H9 (cell line): ENCODE measurements at regions not wholly inside any gene's neighbourhood (a gene's known extent, or its start where the extent isn't known, plus 50 kb on each side); places are given as distances from the start of the nearest gene placed in this dataset.

ENCODE experiments used
- DNase-seq: peaks from one replicate; pipeline ENCODE4 v3.0.0-alpha.2; 2017
- H2AFZ ChIP-seq: one replicate; pipeline ENCODE4 v1.6.1; 2013; ENCODE audit warnings: mild to moderate bottlenecking, low read length, control low read depth, moderate library complexity
- H2AK5ac ChIP-seq: 2 replicates; pipeline ENCODE4 v1.6.1; 2013; ENCODE audit warnings: low read length, control low read depth, mixed read lengths; ENCODE audit not compliant: insufficient read length
- H2BK120ac ChIP-seq: one replicate; pipeline ENCODE4 v1.6.1; 2013; ENCODE audit warnings: low read depth, mild to moderate bottlenecking, low read length, control low read depth, inconsistent platforms; ENCODE audit not compliant: poor library complexity, severe bottlenecking
- H2BK12ac ChIP-seq: 2 replicates; pipeline ENCODE4 v1.6.1; 2013; ENCODE audit warnings: low read length, control low read depth, mixed read lengths, low read depth; ENCODE audit not compliant: insufficient read length
- H2BK15ac ChIP-seq: 2 replicates; pipeline ENCODE4 v1.6.1; 2013; ENCODE audit warnings: low read depth, low read length, control low read depth
- H2BK20ac ChIP-seq: one replicate; pipeline ENCODE4 v1.6.1; 2013; ENCODE audit warnings: low read depth, mild to moderate bottlenecking, low read length, control low read depth, inconsistent platforms; ENCODE audit not compliant: poor library complexity, severe bottlenecking
- H2BK5ac ChIP-seq: 2 replicates; pipeline ENCODE4 v1.6.1; 2013; ENCODE audit warnings: low read length, control low read depth, mixed read lengths; ENCODE audit not compliant: insufficient read length
- H3K14ac ChIP-seq: 2 replicates; pipeline ENCODE4 v1.6.1; 2013; ENCODE audit warnings: low read length, control low read depth; ENCODE audit not compliant: insufficient read depth
- H3K18ac ChIP-seq: 2 replicates; pipeline ENCODE4 v1.6.1; 2013; ENCODE audit warnings: low read depth, mild to moderate bottlenecking, mixed read lengths, low read length, control low read depth; ENCODE audit not compliant: insufficient read length
- H3K23ac ChIP-seq: 2 replicates; pipeline ENCODE4 v1.6.1; 2013; ENCODE audit warnings: low read length, control low read depth, mixed read lengths, low read depth; ENCODE audit not compliant: insufficient read length
- H3K23me2 ChIP-seq: 2 replicates; pipeline ENCODE4 v1.6.1; 2013; ENCODE audit warnings: low read depth, mild to moderate bottlenecking, mixed read lengths, low read length, control low read depth; ENCODE audit not compliant: insufficient read length, poor library complexity, severe bottlenecking
- H3K27ac ChIP-seq: 2 replicates; pipeline ENCODE4 v1.5.1; 2013; ENCODE audit warnings: low read length, control low read depth, mixed read lengths, low read depth; ENCODE audit not compliant: insufficient read length
- H3K27me3 ChIP-seq: 2 replicates; pipeline ENCODE4 v1.6.1; 2013; ENCODE audit warnings: low read length, control low read depth, inconsistent platforms; ENCODE audit not compliant: insufficient read depth
- H3K4ac ChIP-seq: 2 replicates; pipeline ENCODE4 v1.6.1; 2013; ENCODE audit warnings: low read depth, mild to moderate bottlenecking, control low read depth, inconsistent platforms, low read length, moderate library complexity
- H3K4me1 ChIP-seq: 2 replicates; pipeline ENCODE4 v1.6.1; 2013; ENCODE audit warnings: low read length, control low read depth, inconsistent platforms; ENCODE audit not compliant: insufficient read depth
- H3K4me2 ChIP-seq: 2 replicates; pipeline ENCODE4 v1.6.1; 2013; ENCODE audit warnings: low read length, control low read depth, mixed read lengths; ENCODE audit not compliant: insufficient read length, insufficient read depth
- H3K56ac ChIP-seq: 2 replicates; pipeline ENCODE4 v1.6.1; 2013; ENCODE audit warnings: low read depth, mild to moderate bottlenecking, mixed read lengths, low read length, control low read depth; ENCODE audit not compliant: insufficient read length
- H3K79me1 ChIP-seq: 2 replicates; pipeline ENCODE4 v1.6.1; 2013; ENCODE audit warnings: low read depth, mild to moderate bottlenecking, moderate library complexity, low read length, control low read depth, inconsistent platforms; ENCODE audit not compliant: insufficient read depth, poor library complexity, severe bottlenecking
- H3K79me2 ChIP-seq: 2 replicates; pipeline ENCODE4 v1.6.1; 2013; ENCODE audit warnings: low read length, control low read depth, inconsistent platforms; ENCODE audit not compliant: insufficient read depth
- H3K9ac ChIP-seq: 2 replicates; pipeline ENCODE4 v1.6.1; 2013; ENCODE audit warnings: low read length, control low read depth, mixed read lengths; ENCODE audit not compliant: insufficient read length; ENCODE audit errors: extremely low read depth
- H3K9me3 ChIP-seq: one replicate; pipeline ENCODE4 v1.6.1; 2013; ENCODE audit warnings: low read depth, low read length, inconsistent platforms; ENCODE audit not compliant: control insufficient read depth
- H3T11ph ChIP-seq: one replicate; pipeline ENCODE4 v1.6.1; 2013; ENCODE audit warnings: mild to moderate bottlenecking, low read length, control low read depth, inconsistent platforms
- H4K20me1 ChIP-seq: one replicate; pipeline ENCODE4 v1.6.1; 2013; ENCODE audit not compliant: control insufficient read depth, insufficient read length, insufficient read depth
- H4K5ac ChIP-seq: 2 replicates; pipeline ENCODE4 v1.6.1; 2013; ENCODE audit warnings: low read depth, mild to moderate bottlenecking, mixed read lengths, low read length, control low read depth; ENCODE audit not compliant: insufficient read length
- H4K8ac ChIP-seq: replicated peaks from 2 replicates; pipeline ENCODE4 v1.6.1; 2013; ENCODE audit warnings: low read length, control low read depth, mixed read lengths, low read depth; ENCODE audit not compliant: insufficient read length
- H4K91ac ChIP-seq: 2 replicates; pipeline ENCODE4 v1.6.1; 2013; ENCODE audit warnings: low read depth, mild to moderate bottlenecking, moderate library complexity, mixed read lengths, low read length, control low read depth; ENCODE audit not compliant: insufficient read length
- H3K27ac Mint-ChIP-seq, 3 experiments: 2 replicates in 2 of 3; 3 replicates in 1 of 3; pipeline ENCODE4 v1.8.0; 2020 to 2021; ENCODE audit warnings: mixed read lengths in 3 of 3, mild to moderate bottlenecking in 1 of 3, moderate library complexity in 1 of 3
- H3K27me3 Mint-ChIP-seq: 2 replicates; pipeline ENCODE4 v1.8.0; 2021; ENCODE audit warnings: low read depth, mild to moderate bottlenecking, moderate library complexity, mixed read lengths
- H3K36me3 Mint-ChIP-seq, 3 experiments: 2 replicates in 2 of 3; 3 replicates in 1 of 3; pipeline ENCODE4 v1.8.0; 2020 to 2021; ENCODE audit warnings: low read depth in 3 of 3, mixed read lengths in 3 of 3; ENCODE audit not compliant: insufficient read depth in 1 of 3
- H3K4me1 Mint-ChIP-seq, 2 experiments: 2 replicates each; pipeline ENCODE4 v1.8.0; 2020; ENCODE audit warnings: mixed read lengths in 2 of 2
- H3K4me3 Mint-ChIP-seq, 2 experiments: 2 replicates in 1 of 2; 3 replicates in 1 of 2; pipeline ENCODE4 v1.8.0; 2020 to 2021; ENCODE audit warnings: mild to moderate bottlenecking in 2 of 2, mixed read lengths in 2 of 2, moderate library complexity in 1 of 2
- H3K9me3 Mint-ChIP-seq, 2 experiments: 2 replicates in 1 of 2; 3 replicates in 1 of 2; pipeline ENCODE4 v1.8.0; 2020; ENCODE audit warnings: mild to moderate bottlenecking in 2 of 2, mixed read lengths in 2 of 2, moderate library complexity in 1 of 2
- WGBS: extraction: QIAGEN DNeasy Blood & Tissue Kit; methylation state at CpG from one replicate; pipeline ENCODE4 v1.1.7; 2013; ENCODE audit warnings: missing lambda C conversion rate, low lambda C conversion rate, mixed read lengths; ENCODE audit not compliant: insufficient read length; ENCODE audit errors: extremely low coverage; 5-methylcytosine and 5-hydroxymethylcytosine counted together
- TF ChIP-seq, protein P1 (sequence below): fragments of 200-600 bp; sonication (generic); conservative IDR thresholded peaks from 3 replicates; pipeline ENCODE4 v1.8.0; 2021; ENCODE audit warnings: antibody characterized with exemption, mild to moderate bottlenecking

DNA sequence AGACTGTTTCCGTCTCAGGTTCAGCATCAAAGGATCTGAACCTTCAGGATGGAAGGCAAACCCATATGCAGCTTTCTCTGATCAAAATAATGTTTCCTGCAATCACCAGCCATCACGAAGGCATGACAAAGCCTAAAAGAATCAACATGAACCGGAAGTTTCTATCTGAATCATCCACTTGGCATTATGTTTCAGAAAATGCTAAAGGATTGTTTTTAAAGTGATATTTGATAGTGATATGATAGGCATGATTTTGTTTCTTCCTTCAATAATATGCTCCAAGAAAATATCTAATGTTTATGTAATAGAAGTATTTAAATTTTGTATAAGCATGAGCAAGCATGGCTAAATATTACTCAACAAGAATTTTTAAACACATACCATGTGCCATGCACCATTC lies 219.6 kb downstream of the PLK2 start:
- no CpG with 5 or more reads among the region's 3 CpGs for WGBS
- H3T11ph ChIP-seq: no peak overlapping the region
- no peak overlapping the region for H2AK5ac ChIP-seq
- no peak overlapping the region for H3K4ac ChIP-seq
- peaks cover 3 to 9% of the 10 kb centered on the region in 2 experiments; a peak in 2 of 4 replicates for H3K4me1 Mint-ChIP-seq
- no peak overlapping the region for H3K23ac ChIP-seq
- H3K23me2 ChIP-seq: no peaks in the 10 kb centered on the region
- no peak overlapping the region for H4K8ac ChIP-seq
- TF ChIP-seq, protein P1, sequence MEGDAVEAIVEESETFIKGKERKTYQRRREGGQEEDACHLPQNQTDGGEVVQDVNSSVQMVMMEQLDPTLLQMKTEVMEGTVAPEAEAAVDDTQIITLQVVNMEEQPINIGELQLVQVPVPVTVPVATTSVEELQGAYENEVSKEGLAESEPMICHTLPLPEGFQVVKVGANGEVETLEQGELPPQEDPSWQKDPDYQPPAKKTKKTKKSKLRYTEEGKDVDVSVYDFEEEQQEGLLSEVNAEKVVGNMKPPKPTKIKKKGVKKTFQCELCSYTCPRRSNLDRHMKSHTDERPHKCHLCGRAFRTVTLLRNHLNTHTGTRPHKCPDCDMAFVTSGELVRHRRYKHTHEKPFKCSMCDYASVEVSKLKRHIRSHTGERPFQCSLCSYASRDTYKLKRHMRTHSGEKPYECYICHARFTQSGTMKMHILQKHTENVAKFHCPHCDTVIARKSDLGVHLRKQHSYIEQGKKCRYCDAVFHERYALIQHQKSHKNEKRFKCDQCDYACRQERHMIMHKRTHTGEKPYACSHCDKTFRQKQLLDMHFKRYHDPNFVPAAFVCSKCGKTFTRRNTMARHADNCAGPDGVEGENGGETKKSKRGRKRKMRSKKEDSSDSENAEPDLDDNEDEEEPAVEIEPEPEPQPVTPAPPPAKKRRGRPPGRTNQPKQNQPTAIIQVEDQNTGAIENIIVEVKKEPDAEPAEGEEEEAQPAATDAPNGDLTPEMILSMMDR: no peak
- no peak overlapping the region for H4K5ac ChIP-seq
- H3K79me1 ChIP-seq: no peaks in the 10 kb centered on the region
- H3K27ac Mint-ChIP-seq: no peak overlapping the region
- no peaks in the 10 kb centered on the region for H3K36me3 Mint-ChIP-seq
- no peak overlapping the region for H3K27ac ChIP-seq
- H2BK120ac ChIP-seq: no peak overlapping the region
- no peaks in the 10 kb centered on the region for H4K20me1 ChIP-seq
- no peak overlapping the region for H3K56ac ChIP-seq
- H2BK15ac ChIP-seq: no peak overlapping the region
- H3K27me3 Mint-ChIP-seq: no peaks in the 10 kb centered on the region
- no peak overlapping the region for H2BK12ac ChIP-seq
- no peak overlapping the region for H3K4me2 ChIP-seq
- H2AFZ ChIP-seq: no peak overlapping the region
- H3K18ac ChIP-seq: no peak overlapping the region
- no peaks in the 10 kb centered on the region for H3K9me3 ChIP-seq
- no peak overlapping the region for H3K9ac ChIP-seq
- H3K27me3 ChIP-seq: no peaks in the 10 kb centered on the region
- H3K14ac ChIP-seq: no peak overlapping the region
- H3K4me1 ChIP-seq: no peaks in the 10 kb centered on the region; the same call in 1 of the 2 replicates
- H3K4me3 Mint-ChIP-seq: no peak overlapping the region
- H2BK5ac ChIP-seq: no peak overlapping the region
- no peak for DNase-seq
- no peak overlapping the region for H4K91ac ChIP-seq
- H3K79me2 ChIP-seq: no peaks in the 10 kb centered on the region
- no peak overlapping the region for H2BK20ac ChIP-seq
- H3K9me3 Mint-ChIP-seq: no peaks in the 10 kb centered on the region
